Gastrocnemius medialis (tissue), 4 donors: ENCODE measurements at regions not wholly inside any gene's neighbourhood (a gene's known extent, or its start where the extent isn't known, plus 50 kb on each side); places are given as distances from the start of the nearest gene placed in this dataset.

ENCODE experiments used
- ATAC-seq, 2 donors: fragments of 150-250 bp; one replicate each; pipeline ENCODE4 v1.9.1; 2016
- DNase-seq, 2 donors: peaks; one replicate each; pipeline ENCODE4 v3.0.0-alpha.2; 2019
- H3K27ac ChIP-seq, 4 donors: fragments of 200-600 bp; sonication (generic); 1 replicate in 1 of 4; 2 replicates in 3 of 4; pipeline ENCODE4 v1.5.1; 2016 to 2018; ENCODE audit warnings: mild to moderate bottlenecking in 2 of 4, moderate library complexity in 1 of 4
- H3K27me3 ChIP-seq, 3 donors: fragments of 200-600 bp; sonication (generic) in 2 of 3; 1 replicate in 1 of 3; 2 replicates in 2 of 3; pipeline versions ENCODE4 v1.5.1 to v1.6.0; 2016 to 2019; ENCODE audit warnings: mild to moderate bottlenecking in 1 of 3, moderate library complexity in 1 of 3
- H3K36me3 ChIP-seq, 2 donors: fragments of 200-600 bp; sonication (generic) in 1 of 2; one replicate each; pipeline ENCODE4 v1.5.1; 2017 to 2018
- H3K4me1 ChIP-seq, 2 donors: fragments of 200-600 bp; sonication (generic) in 1 of 2; one replicate each; pipeline ENCODE4 v1.5.1; 2016 to 2017; ENCODE audit warnings: mild to moderate bottlenecking in 2 of 2
- H3K4me3 ChIP-seq, 4 donors: fragments of 200-600 bp; sonication (generic) in 3 of 4; 1 replicate in 1 of 4; 2 replicates in 3 of 4; pipeline ENCODE4 v1.5.1; 2016 to 2019; ENCODE audit warnings: mild to moderate bottlenecking in 2 of 4
- H3K9me3 ChIP-seq, 3 donors: fragments of 200-600 bp; sonication (generic) in 2 of 3; 1 replicate in 1 of 3; 2 replicates in 2 of 3; pipeline ENCODE4 v1.5.1; 2016 to 2019
- CTCF ChIP-seq, 5 experiments: fragments of 450-650 bp in 3 of 5; fragments of 200-600 bp in 2 of 5; sonication (generic) in 2 of 5; IDR thresholded peaks in 4 of 5; conservative IDR thresholded peaks in 1 of 5; 1 replicate in 4 of 5; 2 replicates in 1 of 5; pipeline ENCODE4 v1.5.1; 2016 to 2019; ENCODE audit warnings: antibody characterized with exemption in 5 of 5, mild to moderate bottlenecking in 3 of 5, moderate library complexity in 3 of 5
- POLR2A ChIP-seq, 2 donors: fragments of 450-650 bp; IDR thresholded peaks; one replicate each; pipeline ENCODE4 v1.6.1; 2017; ENCODE audit warnings: antibody characterized with exemption in 2 of 2, mild to moderate bottlenecking in 2 of 2, moderate library complexity in 2 of 2
- in situ Hi-C, 4 donors: fragments of 200-750 bp; cut with MboI; loops; one replicate each; pipeline versions ENCODE4 v1.15.0 to v1.8.0; 2017; ENCODE audit warnings: low sequenced_read_pairs in 4 of 4
- intact Hi-C: fragments of 100-400 bp; cut with DNase I; formaldehyde crosslinking; loops from one replicate; pipeline ENCODE4 v1.15.1; 2023; ENCODE audit warnings: low total_unique reads

- intact Hi-C loops: no loop called here
Measured at GRCh38 chr16:62644030-62644812, 608.0 kb upstream of the CDH8 start.

GRCh38 chr16:62642677-62643076 lies 606.4 kb upstream of the CDH8 start:
- no peak overlapping the region for H3K4me3 ChIP-seq
- intact Hi-C loops: no loop called here
- H3K36me3 ChIP-seq: no peaks in the 10 kb centered on the region
- no peak overlapping the region for H3K27ac ChIP-seq
- no peaks in the 10 kb centered on the region for H3K9me3 ChIP-seq
- no peaks in the 10 kb centered on the region for H3K27me3 ChIP-seq
- no peaks in the 10 kb centered on the region for H3K4me1 ChIP-seq
- TF ChIP-seq POLR2A (IDR thresholded peaks at IDR 0.05): no peak
- no peak for TF ChIP-seq CTCF (IDR thresholded peaks at IDR 0.05 in 4 of 5, conservative IDR thresholded peaks at IDR 0.05 in 1 of 5)
- in situ Hi-C loops: no loop called here
- no peak for DNase-seq
- ATAC-seq: no peak

More at GRCh38 chr16:62644030-62644812, 608.0 kb upstream of the CDH8 start:
- no peak for TF ChIP-seq CTCF (IDR thresholded peaks at IDR 0.05 in 4 of 5, conservative IDR thresholded peaks at IDR 0.05 in 1 of 5)
- no peak for TF ChIP-seq POLR2A (IDR thresholded peaks at IDR 0.05)
- no peaks in the 10 kb centered on the region for H3K9me3 ChIP-seq
- no peaks in the 10 kb centered on the region for H3K27me3 ChIP-seq
- DNase-seq (no peak), ATAC-seq (no peak)
- in situ Hi-C loops: no loop called here
- no peak overlapping the region for H3K4me3 ChIP-seq
- H3K36me3 ChIP-seq: no peaks in the 10 kb centered on the region
- no peak overlapping the region for H3K27ac ChIP-seq
- H3K4me1 ChIP-seq: no peaks in the 10 kb centered on the region

GRCh38 chr16:62639890-62640289 lies 603.7 kb upstream of the CDH8 start:
- intact Hi-C loops (no loop called here), in situ Hi-C loops (no loop called here)
- Histone ChIP-seq H3K36me3 (no peaks in the 10 kb centered on the region), H3K9me3 (no peaks in the 10 kb centered on the region), H3K27ac (no peak overlapping the region), H3K27me3 (no peaks in the 10 kb centered on the region), H3K4me1 (no peaks in the 10 kb centered on the region), H3K4me3 (no peak overlapping the region)
- ATAC-seq: no peak
- no peak for DNase-seq
- TF ChIP-seq POLR2A (IDR thresholded peaks at IDR 0.05): no peak
- TF ChIP-seq CTCF (IDR thresholded peaks at IDR 0.05 in 4 of 5, conservative IDR thresholded peaks at IDR 0.05 in 1 of 5): no peak

GRCh38 chr16:62638964-62639870 lies 603.0 kb upstream of the CDH8 start:
- Histone ChIP-seq H3K36me3 (no peaks in the 10 kb centered on the region), H3K4me3 (no peak overlapping the region), H3K27ac (no peak overlapping the region), H3K4me1 (no peaks in the 10 kb centered on the region), H3K27me3 (no peaks in the 10 kb centered on the region), H3K9me3 (no peaks in the 10 kb centered on the region)
- in situ Hi-C loops (no loop called here), intact Hi-C loops (no loop called here)
- DNase-seq (no peak), ATAC-seq (no peak)
- no peak for TF ChIP-seq CTCF (IDR thresholded peaks at IDR 0.05 in 4 of 5, conservative IDR thresholded peaks at IDR 0.05 in 1 of 5)
- no peak for TF ChIP-seq POLR2A (IDR thresholded peaks at IDR 0.05)
